GM12891 (cell line): ENCODE measurements at regions not wholly inside any gene's neighbourhood (a gene's known extent, or its start where the extent isn't known, plus 50 kb on each side); places are given as distances from the start of the nearest gene placed in this dataset.

ENCODE experiments used
- POLR2A ChIP-seq: IDR thresholded peaks from 2 replicates; pipeline ENCODE4 v1.6.1; 2011; ENCODE audit warnings: low read depth, low read length, control low read depth
- POLR2AphosphoS5 ChIP-seq: IDR thresholded peaks from 2 replicates; pipeline ENCODE4 v1.6.1; 2011; ENCODE audit warnings: low read depth, low read length, control low read depth

- no peak for TF ChIP-seq POLR2A
- TF ChIP-seq POLR2AphosphoS5: no peak
These were observed 162.0 kb upstream of the NEIL3 start for GRCh38 chr4:177147668-177148067.
